ENCODE measurements at regions not wholly inside any gene's neighbourhood (a gene's known extent, or its start where the extent isn't known, plus 50 kb on each side); places are given as distances from the start of the nearest gene placed in this dataset.

- no peak for DNase-seq
Observed at GRCh38 chr2:194214192-194214591, 1442.8 kb upstream of the SLC39A10 start.

- DNase-seq, result no peak
Observed at GRCh38 chr2:194205568-194206227, 1451.3 kb upstream of the SLC39A10 start.

GRCh38 chr2:194203898-194204297 is 1453.1 kb upstream of the SLC39A10 start:
- DNase-seq, result no peak

- DNase-seq, result no peak
Observed at GRCh38 chr2:194182888-194183287, 1474.1 kb upstream of the SLC39A10 start.

- no peak for DNase-seq
Observed at GRCh38 chr2:194176134-194176533, 1480.9 kb upstream of the SLC39A10 start.

- no peak for DNase-seq
Observed at GRCh38 chr2:194166818-194167217, 1490.2 kb upstream of the SLC39A10 start.

GRCh38 chr2:194155431-194155830 is 1501.6 kb upstream of the SLC39A10 start:
- no peak for DNase-seq

- DNase-seq, result no peak
Observed at GRCh38 chr2:194151231-194151630, 1505.8 kb upstream of the SLC39A10 start.

GRCh38 chr2:194135463-194135862 is 1521.6 kb upstream of the SLC39A10 start:
- no peak for DNase-seq

- no peak for DNase-seq
Observed at GRCh38 chr2:194128810-194129209, 1528.2 kb upstream of the SLC39A10 start.

GRCh38 chr2:194126418-194126817 is 1530.6 kb upstream of the SLC39A10 start:
- DNase-seq, result no peak

GRCh38 chr2:194116861-194117260 is 1540.2 kb upstream of the SLC39A10 start:
- DNase-seq, result no peak

- DNase-seq, result no peak
Observed at GRCh38 chr2:194105358-194105757, 1551.7 kb upstream of the SLC39A10 start.

- DNase-seq, result no peak
Observed at GRCh38 chr2:194104687-194105086, 1552.3 kb upstream of the SLC39A10 start.

GRCh38 chr2:194103941-194104659 is 1552.9 kb upstream of the SLC39A10 start:
- no peak for DNase-seq

- DNase-seq, result no peak
Observed at GRCh38 chr2:194102546-194102945, 1554.5 kb upstream of the SLC39A10 start.

GRCh38 chr2:194100201-194100600 is 1556.8 kb upstream of the SLC39A10 start:
- DNase-seq, result no peak

- no peak for DNase-seq
Observed at GRCh38 chr2:194096402-194096801, 1560.6 kb upstream of the SLC39A10 start.

- DNase-seq, result no peak
Observed at GRCh38 chr2:194095359-194095758, 1561.7 kb upstream of the SLC39A10 start.

- no peak for DNase-seq
Observed at GRCh38 chr2:194090251-194090905, 1566.6 kb upstream of the SLC39A10 start.

- DNase-seq, result no peak
Observed at GRCh38 chr2:194087089-194087958, 1569.7 kb upstream of the SLC39A10 start.

GRCh38 chr2:194086129-194086528 is 1570.9 kb upstream of the SLC39A10 start:
- DNase-seq, result no peak

- DNase-seq, result no peak
Observed at GRCh38 chr2:194079989-194080388, 1577.0 kb upstream of the SLC39A10 start.

Measured in CD4-positive, alpha-beta T cell treated with Interleukin-6 for 4 hours (primary cell).